ENCODE measurements at regions not wholly inside any gene's neighbourhood (a gene's known extent, or its start where the extent isn't known, plus 50 kb on each side); places are given as distances from the start of the nearest gene placed in this dataset.

GRCh38 chr11:92325416-92325815, 100.8 kb downstream of the FAT3 start:
- peaks cover 14% of the 10 kb centered on the region for H3K9me3 Mint-ChIP-seq
- peaks cover 28% of the 10 kb centered on the region for H3K36me3 Mint-ChIP-seq (ENCODE audit: low read depth)
- Histone ChIP-seq H3F3A (replicated peaks; ENCODE audit: low read depth) (no peaks in the 10 kb centered on the region; the same call in 1 of the 2 replicates), H3K79me2 (replicated peaks; ENCODE audit: insufficient read depth) (peaks cover 75% of the 10 kb centered on the region), H3K4me1 (ENCODE audit: insufficient read depth) (peaks cover 44% of the 10 kb centered on the region), H3K27ac (ENCODE audit: low read depth) (no peak overlapping the region), H2AFZ (no peak overlapping the region), H3K27me3 (ENCODE audit: insufficient read depth) (no peaks in the 10 kb centered on the region), H3K36me3 (ENCODE audit: insufficient read depth) (0 out of 2 replicates have a peak, but pooled peaks cover 3% of the 10 kb centered on the region), H3K4me2 (no peak overlapping the region), H3K9me2 (ENCODE audit: insufficient read depth) (no peaks in the 10 kb centered on the region), H4K20me1 (replicated peaks; ENCODE audit: insufficient read depth) (no peaks in the 10 kb centered on the region), H3K4me3 (no peak overlapping the region)
- no peak for ATAC-seq
- no peak overlapping the region for H3K4me3 Mint-ChIP-seq
- H3K27me3 Mint-ChIP-seq (ENCODE audit: insufficient read depth, low read depth, poor library complexity), result peaks cover 5% of the 10 kb centered on the region
- TF ChIP-seq, protein P1, sequence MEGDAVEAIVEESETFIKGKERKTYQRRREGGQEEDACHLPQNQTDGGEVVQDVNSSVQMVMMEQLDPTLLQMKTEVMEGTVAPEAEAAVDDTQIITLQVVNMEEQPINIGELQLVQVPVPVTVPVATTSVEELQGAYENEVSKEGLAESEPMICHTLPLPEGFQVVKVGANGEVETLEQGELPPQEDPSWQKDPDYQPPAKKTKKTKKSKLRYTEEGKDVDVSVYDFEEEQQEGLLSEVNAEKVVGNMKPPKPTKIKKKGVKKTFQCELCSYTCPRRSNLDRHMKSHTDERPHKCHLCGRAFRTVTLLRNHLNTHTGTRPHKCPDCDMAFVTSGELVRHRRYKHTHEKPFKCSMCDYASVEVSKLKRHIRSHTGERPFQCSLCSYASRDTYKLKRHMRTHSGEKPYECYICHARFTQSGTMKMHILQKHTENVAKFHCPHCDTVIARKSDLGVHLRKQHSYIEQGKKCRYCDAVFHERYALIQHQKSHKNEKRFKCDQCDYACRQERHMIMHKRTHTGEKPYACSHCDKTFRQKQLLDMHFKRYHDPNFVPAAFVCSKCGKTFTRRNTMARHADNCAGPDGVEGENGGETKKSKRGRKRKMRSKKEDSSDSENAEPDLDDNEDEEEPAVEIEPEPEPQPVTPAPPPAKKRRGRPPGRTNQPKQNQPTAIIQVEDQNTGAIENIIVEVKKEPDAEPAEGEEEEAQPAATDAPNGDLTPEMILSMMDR (conservative IDR thresholded peaks at IDR 0.05; ENCODE audit: low read depth in 2 of 2), result no peak
- TF ChIP-seq ZNF114 (CRISPR knock-in tag; IDR thresholded peaks at IDR 0.05) (no peak), EZH2 (IDR thresholded peaks at IDR 0.05; ENCODE audit: low read depth, unreplicated experiment) (no peak), CREB1 (CRISPR knock-in tag; IDR thresholded peaks at IDR 0.05; ENCODE audit: low read depth) (no peak), EZH2phosphoT487 (IDR thresholded peaks at IDR 0.05; ENCODE audit: unreplicated experiment) (no peak), NANOG (IDR thresholded peaks at IDR 0.05; ENCODE audit: borderline replicate concordance) (no peak), REST (IDR thresholded peaks at IDR 0.05; ENCODE audit: unreplicated experiment) (no peak), STAT1 (IDR thresholded peaks at IDR 0.05; ENCODE audit: unreplicated experiment) (no peak), JUNB (IDR thresholded peaks at IDR 0.05; ENCODE audit: unreplicated experiment) (no peak), ZNF331 (CRISPR knock-in tag; IDR thresholded peaks at IDR 0.05; ENCODE audit: low read depth) (no peak)
- TF ChIP-seq, protein P2, sequence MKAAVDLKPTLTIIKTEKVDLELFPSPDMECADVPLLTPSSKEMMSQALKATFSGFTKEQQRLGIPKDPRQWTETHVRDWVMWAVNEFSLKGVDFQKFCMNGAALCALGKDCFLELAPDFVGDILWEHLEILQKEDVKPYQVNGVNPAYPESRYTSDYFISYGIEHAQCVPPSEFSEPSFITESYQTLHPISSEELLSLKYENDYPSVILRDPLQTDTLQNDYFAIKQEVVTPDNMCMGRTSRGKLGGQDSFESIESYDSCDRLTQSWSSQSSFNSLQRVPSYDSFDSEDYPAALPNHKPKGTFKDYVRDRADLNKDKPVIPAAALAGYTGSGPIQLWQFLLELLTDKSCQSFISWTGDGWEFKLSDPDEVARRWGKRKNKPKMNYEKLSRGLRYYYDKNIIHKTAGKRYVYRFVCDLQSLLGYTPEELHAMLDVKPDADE (IDR thresholded peaks at IDR 0.05), result no peak
- TF ChIP-seq, protein P3, sequence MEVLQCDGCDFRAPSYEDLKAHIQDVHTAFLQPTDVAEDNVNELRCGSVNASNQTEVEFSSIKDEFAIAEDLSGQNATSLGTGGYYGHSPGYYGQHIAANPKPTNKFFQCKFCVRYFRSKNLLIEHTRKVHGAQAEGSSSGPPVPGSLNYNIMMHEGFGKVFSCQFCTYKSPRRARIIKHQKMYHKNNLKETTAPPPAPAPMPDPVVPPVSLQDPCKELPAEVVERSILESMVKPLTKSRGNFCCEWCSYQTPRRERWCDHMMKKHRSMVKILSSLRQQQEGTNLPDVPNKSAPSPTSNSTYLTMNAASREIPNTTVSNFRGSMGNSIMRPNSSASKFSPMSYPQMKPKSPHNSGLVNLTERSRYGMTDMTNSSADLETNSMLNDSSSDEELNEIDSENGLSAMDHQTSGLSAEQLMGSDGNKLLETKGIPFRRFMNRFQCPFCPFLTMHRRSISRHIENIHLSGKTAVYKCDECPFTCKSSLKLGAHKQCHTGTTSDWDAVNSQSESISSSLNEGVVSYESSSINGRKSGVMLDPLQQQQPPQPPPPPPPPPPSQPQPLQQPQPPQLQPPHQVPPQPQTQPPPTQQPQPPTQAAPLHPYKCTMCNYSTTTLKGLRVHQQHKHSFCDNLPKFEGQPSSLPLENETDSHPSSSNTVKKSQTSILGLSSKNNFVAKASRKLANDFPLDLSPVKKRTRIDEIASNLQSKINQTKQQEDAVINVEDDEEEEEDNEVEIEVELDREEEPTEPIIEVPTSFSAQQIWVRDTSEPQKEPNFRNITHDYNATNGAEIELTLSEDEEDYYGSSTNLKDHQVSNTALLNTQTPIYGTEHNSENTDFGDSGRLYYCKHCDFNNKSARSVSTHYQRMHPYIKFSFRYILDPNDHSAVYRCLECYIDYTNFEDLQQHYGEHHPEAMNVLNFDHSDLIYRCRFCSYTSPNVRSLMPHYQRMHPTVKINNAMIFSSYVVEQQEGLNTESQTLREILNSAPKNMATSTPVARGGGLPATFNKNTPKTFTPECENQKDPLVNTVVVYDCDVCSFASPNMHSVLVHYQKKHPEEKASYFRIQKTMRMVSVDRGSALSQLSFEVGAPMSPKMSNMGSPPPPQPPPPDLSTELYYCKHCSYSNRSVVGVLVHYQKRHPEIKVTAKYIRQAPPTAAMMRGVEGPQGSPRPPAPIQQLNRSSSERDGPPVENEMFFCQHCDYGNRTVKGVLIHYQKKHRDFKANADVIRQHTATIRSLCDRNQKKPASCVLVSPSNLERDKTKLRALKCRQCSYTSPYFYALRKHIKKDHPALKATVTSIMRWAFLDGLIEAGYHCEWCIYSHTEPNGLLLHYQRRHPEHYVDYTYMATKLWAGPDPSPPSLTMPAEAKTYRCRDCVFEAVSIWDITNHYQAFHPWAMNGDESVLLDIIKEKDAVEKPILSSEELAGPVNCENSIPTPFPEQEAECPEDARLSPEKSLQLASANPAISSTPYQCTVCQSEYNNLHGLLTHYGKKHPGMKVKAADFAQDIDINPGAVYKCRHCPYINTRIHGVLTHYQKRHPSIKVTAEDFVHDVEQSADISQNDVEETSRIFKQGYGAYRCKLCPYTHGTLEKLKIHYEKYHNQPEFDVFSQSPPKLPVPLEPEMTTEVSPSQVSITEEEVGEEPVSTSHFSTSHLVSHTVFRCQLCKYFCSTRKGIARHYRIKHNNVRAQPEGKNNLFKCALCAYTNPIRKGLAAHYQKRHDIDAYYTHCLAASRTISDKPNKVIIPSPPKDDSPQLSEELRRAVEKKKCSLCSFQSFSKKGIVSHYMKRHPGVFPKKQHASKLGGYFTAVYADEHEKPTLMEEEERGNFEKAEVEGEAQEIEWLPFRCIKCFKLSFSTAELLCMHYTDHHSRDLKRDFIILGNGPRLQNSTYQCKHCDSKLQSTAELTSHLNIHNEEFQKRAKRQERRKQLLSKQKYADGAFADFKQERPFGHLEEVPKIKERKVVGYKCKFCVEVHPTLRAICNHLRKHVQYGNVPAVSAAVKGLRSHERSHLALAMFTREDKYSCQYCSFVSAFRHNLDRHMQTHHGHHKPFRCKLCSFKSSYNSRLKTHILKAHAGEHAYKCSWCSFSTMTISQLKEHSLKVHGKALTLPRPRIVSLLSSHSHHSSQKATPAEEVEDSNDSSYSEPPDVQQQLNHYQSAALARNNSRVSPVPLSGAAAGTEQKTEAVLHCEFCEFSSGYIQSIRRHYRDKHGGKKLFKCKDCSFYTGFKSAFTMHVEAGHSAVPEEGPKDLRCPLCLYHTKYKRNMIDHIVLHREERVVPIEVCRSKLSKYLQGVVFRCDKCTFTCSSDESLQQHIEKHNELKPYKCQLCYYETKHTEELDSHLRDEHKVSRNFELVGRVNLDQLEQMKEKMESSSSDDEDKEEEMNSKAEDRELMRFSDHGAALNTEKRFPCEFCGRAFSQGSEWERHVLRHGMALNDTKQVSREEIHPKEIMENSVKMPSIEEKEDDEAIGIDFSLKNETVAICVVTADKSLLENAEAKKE (CRISPR knock-in tag; IDR thresholded peaks at IDR 0.05), result no peak
- H3K27ac Mint-ChIP-seq, result no peak overlapping the region
- DNase-seq (ENCODE audit: low spot score), result no peak
- H3K4me1 Mint-ChIP-seq, result peaks cover 54% of the 10 kb centered on the region

Measured in GM23338 (cell line).